Progenitor cell of endocrine pancreas (in vitro differentiated cells): ENCODE measurements at regions not wholly inside any gene's neighbourhood (a gene's known extent, or its start where the extent isn't known, plus 50 kb on each side); places are given as distances from the start of the nearest gene placed in this dataset.

Experiments used
- DNase-seq: peaks from one replicate; pipeline ENCODE4 v3.0.0; 2021; ENCODE audit warnings: low spot score; ENCODE audit not compliant: unreplicated experiment
- H3K27ac Mint-ChIP-seq: 2 replicates; pipeline ENCODE4 v1.8.0; 2021; ENCODE audit warnings: mild to moderate bottlenecking, moderate library complexity, mixed read lengths
- H3K27me3 Mint-ChIP-seq: 2 replicates; pipeline ENCODE4 v1.8.0; 2021; ENCODE audit warnings: mixed read lengths
- H3K36me3 Mint-ChIP-seq: 2 replicates; pipeline ENCODE4 v1.8.0; 2022; ENCODE audit warnings: mixed read lengths; ENCODE audit not compliant: insufficient read depth
- H3K4me1 Mint-ChIP-seq: 2 replicates; pipeline ENCODE4 v1.8.0; 2021; ENCODE audit warnings: low read depth, mixed read lengths
- H3K4me3 Mint-ChIP-seq: 2 replicates; pipeline ENCODE4 v1.8.0; 2021; ENCODE audit warnings: low read depth, mild to moderate bottlenecking, moderate library complexity, mixed read lengths
- H3K9me3 Mint-ChIP-seq: 2 replicates; pipeline ENCODE4 v1.8.0; 2021; ENCODE audit warnings: low read depth, mixed read lengths
- TF ChIP-seq, protein P1 (sequence below): fragments of 200-600 bp; sonication (generic); IDR thresholded peaks from one replicate; pipeline ENCODE4 v1.5.0; 2021; ENCODE audit warnings: antibody characterized with exemption, mild to moderate bottlenecking; ENCODE audit not compliant: unreplicated experiment

DNA sequence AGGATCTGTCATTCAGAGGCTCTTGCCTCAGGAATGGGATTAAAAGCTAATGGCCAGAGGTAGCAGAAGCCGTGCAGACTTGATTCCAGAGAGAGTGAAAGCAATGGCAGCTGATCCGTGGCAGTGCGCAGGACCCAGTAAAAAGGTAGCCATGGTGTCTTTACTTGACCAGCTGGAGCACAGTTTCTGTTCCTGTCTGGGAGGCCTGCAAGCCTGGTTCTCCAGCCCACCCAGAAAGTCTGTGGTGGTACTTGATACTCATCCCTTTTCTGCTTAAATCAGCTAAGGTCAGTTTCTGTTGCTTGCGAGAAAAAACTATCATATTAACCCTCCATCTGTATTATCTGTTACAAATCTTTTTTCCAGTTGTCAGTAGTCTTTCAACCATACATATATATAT is 86.7 kb downstream of the RPS6KA4 start:
- Mint-ChIP-seq H3K27me3 (peaks cover 64% of the 10 kb centered on the region), H3K4me3 (no peak overlapping the region), H3K4me1 (peaks cover 16% of the 10 kb centered on the region), H3K27ac (no peak overlapping the region), H3K36me3 (no peaks in the 10 kb centered on the region), H3K9me3 (no peaks in the 10 kb centered on the region)
- no peak for DNase-seq
- TF ChIP-seq, protein P1, sequence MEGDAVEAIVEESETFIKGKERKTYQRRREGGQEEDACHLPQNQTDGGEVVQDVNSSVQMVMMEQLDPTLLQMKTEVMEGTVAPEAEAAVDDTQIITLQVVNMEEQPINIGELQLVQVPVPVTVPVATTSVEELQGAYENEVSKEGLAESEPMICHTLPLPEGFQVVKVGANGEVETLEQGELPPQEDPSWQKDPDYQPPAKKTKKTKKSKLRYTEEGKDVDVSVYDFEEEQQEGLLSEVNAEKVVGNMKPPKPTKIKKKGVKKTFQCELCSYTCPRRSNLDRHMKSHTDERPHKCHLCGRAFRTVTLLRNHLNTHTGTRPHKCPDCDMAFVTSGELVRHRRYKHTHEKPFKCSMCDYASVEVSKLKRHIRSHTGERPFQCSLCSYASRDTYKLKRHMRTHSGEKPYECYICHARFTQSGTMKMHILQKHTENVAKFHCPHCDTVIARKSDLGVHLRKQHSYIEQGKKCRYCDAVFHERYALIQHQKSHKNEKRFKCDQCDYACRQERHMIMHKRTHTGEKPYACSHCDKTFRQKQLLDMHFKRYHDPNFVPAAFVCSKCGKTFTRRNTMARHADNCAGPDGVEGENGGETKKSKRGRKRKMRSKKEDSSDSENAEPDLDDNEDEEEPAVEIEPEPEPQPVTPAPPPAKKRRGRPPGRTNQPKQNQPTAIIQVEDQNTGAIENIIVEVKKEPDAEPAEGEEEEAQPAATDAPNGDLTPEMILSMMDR = no peak

DNA sequence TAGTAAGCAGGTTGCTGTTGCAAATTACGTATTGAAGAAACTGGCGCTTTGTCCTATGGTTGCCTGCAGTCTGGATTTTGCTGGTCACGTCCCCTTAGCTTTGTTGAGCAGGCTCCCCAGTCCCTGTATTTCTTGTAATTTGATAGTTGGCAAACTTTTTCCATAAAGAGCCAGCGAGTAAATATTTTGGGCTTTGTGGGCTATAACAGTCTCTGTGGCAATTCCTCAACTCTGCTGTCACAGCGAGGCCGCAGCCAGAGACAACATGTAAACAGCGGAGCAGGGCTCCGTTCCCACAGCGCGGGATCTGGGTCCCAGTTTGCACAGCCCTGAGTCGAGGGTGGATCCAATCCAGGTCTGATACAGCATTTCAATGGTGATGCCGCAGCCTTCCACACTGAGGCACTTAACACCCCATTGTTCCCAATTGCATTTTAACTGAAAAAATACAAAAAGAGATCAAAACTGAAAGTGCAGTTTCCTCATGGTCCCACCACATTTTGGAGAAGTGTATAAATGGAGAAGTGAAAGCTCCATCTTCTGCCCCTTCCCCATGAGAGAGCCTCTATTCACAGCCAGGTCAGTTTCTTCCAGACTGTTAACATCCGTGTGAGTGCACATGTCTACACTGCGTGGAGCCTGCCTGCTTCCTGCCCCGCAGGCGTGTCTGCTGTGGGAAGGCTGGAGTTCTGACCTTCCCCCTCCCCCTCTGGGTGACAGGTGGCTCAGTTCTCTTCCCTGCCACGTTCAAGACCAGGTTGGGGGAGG is 89.1 kb downstream of the RPS6KA4 start:
- TF ChIP-seq, protein P1 = no peak
- Mint-ChIP-seq H3K4me1 (peaks cover 16% of the 10 kb centered on the region), H3K36me3 (no peaks in the 10 kb centered on the region), H3K27me3 (peaks cover 58% of the 10 kb centered on the region), H3K4me3 (peak overlapping the region; percentile 26), H3K27ac (no peak overlapping the region), H3K9me3 (no peaks in the 10 kb centered on the region)
- DNase-seq = no peak

- H3K27me3 Mint-ChIP-seq = peaks cover 54% of the 10 kb centered on the region
- no peaks in the 10 kb centered on the region for H3K9me3 Mint-ChIP-seq
- H3K27ac Mint-ChIP-seq = no peak overlapping the region
- DNase-seq = peak; percentile 87
- TF ChIP-seq, protein P1 = peak; percentile 90
- peak overlapping the region; percentile 47 for H3K4me3 Mint-ChIP-seq
- peaks cover 16% of the 10 kb centered on the region for H3K4me1 Mint-ChIP-seq
- no peaks in the 10 kb centered on the region for H3K36me3 Mint-ChIP-seq
These were observed 89.8 kb downstream of the RPS6KA4 start for GRCh38 chr11:64448599-64449380.

GRCh38 chr11:64449381-64450167 is 90.6 kb downstream of the RPS6KA4 start:
- DNase-seq = peak; percentile 72
- Mint-ChIP-seq H3K4me3 (peak overlapping the region; percentile 42), H3K9me3 (no peaks in the 10 kb centered on the region), H3K27me3 (peaks cover 53% of the 10 kb centered on the region), H3K4me1 (peaks cover 16% of the 10 kb centered on the region), H3K36me3 (no peaks in the 10 kb centered on the region), H3K27ac (no peak overlapping the region)
- TF ChIP-seq, protein P1 = peak; percentile 81

GRCh38 chr11:64450168-64450560 is 91.2 kb downstream of the RPS6KA4 start:
- Mint-ChIP-seq H3K36me3 (no peaks in the 10 kb centered on the region), H3K9me3 (no peaks in the 10 kb centered on the region), H3K4me3 (no peak overlapping the region), H3K4me1 (peaks cover 16% of the 10 kb centered on the region), H3K27ac (no peak overlapping the region), H3K27me3 (peaks cover 53% of the 10 kb centered on the region)
- no peak for DNase-seq
- TF ChIP-seq, protein P1 = no peak
